Activated CD4-positive, alpha-beta memory T cell treated with anti-CD3 and anti-CD28 coated beads for 36 hours (primary cell): ENCODE measurements at regions not wholly inside any gene's neighbourhood (a gene's known extent, or its start where the extent isn't known, plus 50 kb on each side); places are given as distances from the start of the nearest gene placed in this dataset.
A peak's percentile ranks its signal among the peaks of the same experiment; 100 is the strongest.
"Not testable (repeated sequence)": the region's sequence is repeated elsewhere in the genome, so short reads cannot be mapped to it uniquely, and the experiment has no call there.

Source experiments
- CTCF ChIA-PET: fragments of 350-600 bp; sonication (Branson Sonifier 250); formaldehyde crosslinking; loops from one replicate; lab custom pipeline; 2021; ENCODE audit warnings: antibody characterized with exemption, inconsistent platforms; lab: Charles Lee
- POLR2A ChIA-PET: fragments of 350-600 bp; sonication (Branson Sonifier 250); formaldehyde crosslinking; loops from one replicate; lab custom pipeline; 2021; ENCODE audit warnings: antibody characterized with exemption; lab: Charles Lee
- DNase-seq: peaks from one replicate; pipeline ENCODE4 v3.0.0-alpha.2; 2020
- H3K27ac Mint-ChIP-seq: one replicate; pipeline ENCODE4 v1.8.0; 2021; ENCODE audit warnings: mixed read lengths
- H3K27me3 Mint-ChIP-seq: one replicate; pipeline ENCODE4 v1.8.0; 2021; ENCODE audit warnings: mixed read lengths
- H3K36me3 Mint-ChIP-seq: one replicate; pipeline ENCODE4 v1.8.0; 2021; ENCODE audit warnings: mixed read lengths
- H3K4me1 Mint-ChIP-seq: one replicate; pipeline ENCODE4 v1.8.0; 2021; ENCODE audit warnings: low read depth, mixed read lengths
- H3K4me3 Mint-ChIP-seq: one replicate; pipeline ENCODE4 v1.8.0; 2021; ENCODE audit warnings: mild to moderate bottlenecking, mixed read lengths
- H3K9me3 Mint-ChIP-seq: one replicate; pipeline ENCODE4 v1.8.0; 2021; ENCODE audit warnings: mixed read lengths
- intact Hi-C: fragments of 100-400 bp; cut with micrococcal nuclease; formaldehyde crosslinking; loops from one replicate; pipeline ENCODE4 v1.15.1; 2023

DNA sequence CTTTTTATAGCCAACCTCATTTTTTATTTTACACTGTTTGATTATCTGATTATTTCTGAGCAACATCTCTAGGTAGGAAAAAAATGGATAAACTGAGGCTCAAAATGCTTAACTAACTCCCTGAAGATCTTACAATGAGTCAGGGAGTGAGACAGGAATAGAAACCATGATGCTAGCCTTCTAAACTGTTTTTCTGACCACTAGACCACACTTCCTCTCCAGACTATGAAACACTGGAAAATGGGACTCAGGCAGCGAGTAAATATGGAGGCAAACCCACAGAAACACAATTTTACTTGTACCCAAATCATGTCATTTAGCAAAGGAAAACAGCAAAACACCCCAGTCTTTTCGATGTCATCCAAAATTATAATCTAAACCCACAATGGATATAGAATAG, 129.9 kb upstream of the ANKH start:
- CTCF ChIA-PET = interaction anchor here (0.5 to 7.5 kb wide), 6 partner anchors 16 to 353 kb away, joined by 3 to 171 read pairs (median 6); no protein-coding TSS in a partner anchor
- Mint-ChIP-seq H3K4me1 (peaks cover 6% of the 10 kb centered on the region), H3K9me3 (peaks cover 6% of the 10 kb centered on the region), H3K27ac (no peak overlapping the region), H3K27me3 (peaks cover 2% of the 10 kb centered on the region), H3K36me3 (no peaks in the 10 kb centered on the region), H3K4me3 (no peak overlapping the region)
- no peak for DNase-seq
- intact Hi-C loops = loop anchor here (5.0 kb wide), 2 partner anchors 294 to 639 kb away; no protein-coding TSS in a partner anchor
- POLR2A ChIA-PET = no interaction called here

DNA sequence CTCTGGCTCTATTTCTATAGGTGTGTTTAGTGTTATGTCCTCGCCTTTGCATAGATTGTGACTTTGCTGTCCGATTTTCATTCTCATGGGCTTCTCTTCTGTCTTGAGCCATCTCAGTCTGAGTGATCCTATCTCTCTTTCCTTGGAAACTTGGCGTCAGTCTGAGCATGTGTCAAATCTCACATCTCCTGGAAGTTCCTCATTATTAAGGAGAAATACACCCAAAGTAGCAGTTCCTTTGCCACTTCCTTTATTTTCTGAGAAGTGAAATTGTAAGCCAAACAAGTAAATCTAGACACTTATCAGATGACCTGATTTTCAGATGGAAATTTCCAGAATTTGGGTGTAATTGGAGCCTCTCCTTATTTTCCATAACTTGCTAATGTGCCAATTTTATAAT, 126.9 kb upstream of the ANKH start:
- Mint-ChIP-seq H3K27me3 (peaks cover 2% of the 10 kb centered on the region), H3K9me3 (peaks cover 6% of the 10 kb centered on the region), H3K27ac (no peak overlapping the region), H3K4me3 (no peak overlapping the region), H3K36me3 (no peaks in the 10 kb centered on the region), H3K4me1 (peaks cover 7% of the 10 kb centered on the region)
- intact Hi-C loops = loop anchor here (10.0 kb wide), 1 partner anchor 404 kb away; no protein-coding TSS in a partner anchor
- no peak for DNase-seq
- ChIA-PET POLR2A (no interaction called here), CTCF (no interaction called here)

DNA sequence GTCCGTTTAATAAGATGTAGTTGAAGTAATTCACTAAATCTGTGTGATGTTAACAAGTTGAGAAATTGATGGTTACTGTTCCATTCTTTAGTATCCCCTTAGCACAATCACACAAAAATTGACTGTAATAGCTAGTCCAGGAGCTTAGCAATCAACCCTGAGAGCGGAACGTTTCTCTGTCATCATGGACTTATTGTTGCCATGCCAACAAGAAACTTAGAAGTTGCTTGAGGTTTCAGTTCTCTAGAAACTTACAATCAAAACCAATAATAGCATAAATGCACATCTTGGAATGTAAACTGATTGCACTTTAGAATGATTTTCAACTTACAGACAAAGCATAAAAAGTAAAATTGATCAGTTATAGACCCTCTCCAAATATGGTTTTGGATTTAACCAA, 125.4 kb upstream of the ANKH start:
- ChIA-PET POLR2A (interaction anchor here (0.8 kb wide), 1 partner anchor 124 kb away, joined by 3 read pairs; no protein-coding TSS in a partner anchor), CTCF (no interaction called here)
- Mint-ChIP-seq H3K4me1 (peaks cover 21% of the 10 kb centered on the region), H3K27ac (no peak overlapping the region), H3K27me3 (no peaks in the 10 kb centered on the region), H3K9me3 (peaks cover 6% of the 10 kb centered on the region), H3K36me3 (no peaks in the 10 kb centered on the region), H3K4me3 (no peak overlapping the region)
- intact Hi-C loops = loop anchor here (10.0 kb wide), 1 partner anchor 402 kb away; no protein-coding TSS in a partner anchor
- DNase-seq = no peak

DNA sequence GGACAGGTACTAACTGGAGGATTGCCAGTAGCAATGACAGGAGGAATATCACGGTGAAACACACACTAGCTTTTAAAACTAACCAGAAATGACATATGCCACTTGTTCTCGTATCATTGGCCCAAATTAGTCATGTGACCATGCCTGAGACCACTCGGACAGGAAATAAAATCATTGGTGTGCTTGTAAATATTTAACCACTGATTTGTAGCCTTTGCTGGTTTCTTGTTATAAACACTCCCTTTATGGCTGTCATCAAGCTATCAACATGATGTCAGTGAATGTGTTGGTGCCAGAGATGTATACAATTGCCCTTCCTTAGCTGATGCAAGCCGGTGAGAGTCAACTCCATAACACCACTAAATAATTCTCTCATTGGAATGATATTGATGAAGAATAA, 123.7 kb upstream of the ANKH start:
- Mint-ChIP-seq H3K9me3 (peaks cover 6% of the 10 kb centered on the region), H3K36me3 (no peaks in the 10 kb centered on the region), H3K4me3 (no peak overlapping the region), H3K27me3 (no peaks in the 10 kb centered on the region), H3K27ac (no peak overlapping the region), H3K4me1 (peaks cover 15% of the 10 kb centered on the region)
- POLR2A ChIA-PET = interaction anchor here (1.1 kb wide), 1 partner anchor 75 kb away, joined by 3 read pairs; no protein-coding TSS in a partner anchor
- CTCF ChIA-PET = interaction anchor here (0.8 to 1.8 kb wide), 3 partner anchors 8 to 268 kb away, joined by 3 to 6 read pairs (median 4); no protein-coding TSS in a partner anchor
- intact Hi-C loops = loop anchor here (10.0 kb wide), 1 partner anchor 400 kb away; no protein-coding TSS in a partner anchor
- no peak for DNase-seq

DNA sequence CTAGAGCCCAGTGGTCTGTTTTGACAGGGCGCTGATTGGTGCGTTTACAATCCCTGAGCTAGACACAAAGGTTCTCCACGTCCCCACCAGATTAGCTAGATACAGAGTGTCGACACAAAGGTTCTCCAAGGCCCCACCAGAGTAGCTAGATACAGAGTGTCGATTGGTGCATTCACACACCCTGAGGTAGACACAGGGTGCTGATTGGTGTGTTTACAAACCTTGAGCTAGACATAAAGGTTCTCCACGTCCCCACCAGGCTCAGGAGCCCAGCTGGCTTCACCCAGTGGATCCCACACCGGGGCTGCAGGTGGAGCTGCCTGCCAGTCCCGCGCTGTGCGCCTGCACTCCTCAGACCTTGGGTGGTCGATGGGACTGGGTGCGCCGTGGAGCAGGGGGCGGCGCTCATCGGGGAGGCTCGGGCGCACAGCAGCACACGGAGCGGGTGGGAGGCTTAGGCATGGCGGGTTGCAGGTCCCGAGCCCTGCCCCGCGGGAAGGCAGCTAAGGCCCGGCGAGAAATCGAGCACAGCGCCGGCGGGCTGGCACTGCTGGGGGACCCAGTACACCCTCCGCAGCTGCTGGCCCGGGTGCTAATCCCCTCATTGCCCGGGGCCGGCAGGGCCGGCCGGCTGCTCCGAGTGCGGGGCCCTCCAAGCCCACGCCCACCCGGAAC, 122.0 kb upstream of the ANKH start:
- intact Hi-C loops = loop anchor here (2.0 to 10.0 kb wide), 5 partner anchors 47 to 579 kb away; no protein-coding TSS in a partner anchor
- H3K27me3 Mint-ChIP-seq, H3K9me3 Mint-ChIP-seq, H3K36me3 Mint-ChIP-seq: not testable (repeated sequence)
- CTCF ChIA-PET = interaction anchor here (1.1 to 2.2 kb wide), 9 partner anchors 9 to 308 kb away, joined by 3 to 10 read pairs (median 6); partner anchors contain the start of gene ANKH
- Mint-ChIP-seq H3K4me1 (peaks cover 15% of the 10 kb centered on the region), H3K4me3 (peak overlapping the region; percentile 71), H3K27ac (peak overlapping the region; percentile 71)
- peak; percentile 11 for DNase-seq
- POLR2A ChIA-PET = interaction anchor here (0.6 to 1.9 kb wide), 4 partner anchors 9 to 124 kb away, joined by 3 to 6 read pairs (median 6); no protein-coding TSS in a partner anchor

DNA sequence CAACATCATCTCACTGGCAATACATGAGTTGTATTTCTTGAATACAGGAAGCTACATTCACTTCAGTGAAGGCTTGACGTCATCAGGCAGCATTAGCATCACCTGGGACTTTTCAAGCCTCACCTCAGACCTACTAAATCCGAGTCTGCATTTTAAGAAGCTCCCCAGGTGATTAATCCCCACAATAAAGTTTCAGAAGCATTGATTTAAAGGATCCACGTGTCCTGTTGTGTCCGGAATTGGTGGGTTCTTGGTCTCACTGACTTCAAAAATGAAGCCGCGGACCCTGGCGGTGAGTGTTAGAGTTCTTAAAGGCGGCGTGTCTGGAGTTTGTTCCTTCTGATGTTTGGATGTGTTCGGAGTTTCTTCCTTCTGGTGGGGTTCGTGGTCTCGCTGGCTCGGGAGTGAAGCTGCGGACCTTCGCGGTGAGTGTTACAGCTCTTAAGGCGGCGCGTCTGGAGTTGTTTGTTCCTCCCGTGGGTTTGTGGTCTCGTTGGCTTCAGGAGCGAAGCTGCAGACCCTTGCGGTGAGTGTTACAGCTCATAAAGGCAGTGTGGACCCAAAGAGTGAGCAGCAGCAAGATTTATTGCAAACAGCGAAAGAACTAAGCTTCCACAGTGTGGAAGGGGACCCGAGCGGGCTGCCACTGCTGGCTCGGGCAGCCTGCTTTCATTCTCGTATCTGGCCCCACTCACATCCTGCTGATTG, 121.3 kb upstream of the ANKH start:
- intact Hi-C loops = loop anchor here (1.0 to 10.0 kb wide), 7 partner anchors 46 to 578 kb away; partner anchors contain the start of gene ANKH
- not testable (repeated sequence) for H3K9me3 Mint-ChIP-seq, H3K27me3 Mint-ChIP-seq, H3K36me3 Mint-ChIP-seq
- ChIA-PET POLR2A (interaction anchor here (0.6 to 1.9 kb wide), 7 partner anchors 10 to 317 kb away, joined by 3 to 6 read pairs (median 3); no protein-coding TSS in a partner anchor), CTCF (interaction anchor here (0.6 to 2.2 kb wide), 15 partner anchors 9 to 309 kb away, joined by 3 to 10 read pairs (median 5); partner anchors contain the start of gene ANKH)
- DNase-seq = peak; percentile 79
- H3K4me3 Mint-ChIP-seq = peak overlapping the region; percentile 71
- H3K4me1 Mint-ChIP-seq = peaks cover 15% of the 10 kb centered on the region
- H3K27ac Mint-ChIP-seq = peak overlapping the region; percentile 71

DNA sequence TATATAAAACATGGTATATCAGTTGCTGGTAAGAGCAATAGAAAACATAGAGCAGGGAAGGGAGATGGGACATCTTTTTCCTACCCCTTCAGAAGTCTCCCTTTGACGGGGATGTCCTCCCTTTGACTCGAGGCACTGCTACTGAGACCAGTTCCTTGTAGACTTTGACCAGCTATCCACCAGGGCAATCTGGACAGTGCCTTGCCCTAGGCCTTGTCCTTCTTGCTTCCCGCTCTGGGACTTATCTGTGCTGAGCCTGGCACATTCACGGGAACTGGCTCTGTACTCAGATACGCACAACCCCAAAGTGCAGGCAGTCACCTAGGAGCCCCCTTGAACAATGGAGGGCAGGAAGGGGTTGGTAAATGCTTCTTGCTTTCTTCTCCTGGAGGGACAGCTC, 116.6 kb upstream of the ANKH start:
- POLR2A ChIA-PET = no interaction called here
- Mint-ChIP-seq H3K4me3 (no peak overlapping the region), H3K9me3 (no peaks in the 10 kb centered on the region), H3K27ac (no peak overlapping the region), H3K4me1 (peaks cover 26% of the 10 kb centered on the region), H3K36me3 (no peaks in the 10 kb centered on the region), H3K27me3 (no peaks in the 10 kb centered on the region)
- intact Hi-C loops = no loop called here
- no peak for DNase-seq
- CTCF ChIA-PET = interaction anchor here (1.2 kb wide), 1 partner anchor 260 kb away, joined by 4 read pairs; no protein-coding TSS in a partner anchor

DNA sequence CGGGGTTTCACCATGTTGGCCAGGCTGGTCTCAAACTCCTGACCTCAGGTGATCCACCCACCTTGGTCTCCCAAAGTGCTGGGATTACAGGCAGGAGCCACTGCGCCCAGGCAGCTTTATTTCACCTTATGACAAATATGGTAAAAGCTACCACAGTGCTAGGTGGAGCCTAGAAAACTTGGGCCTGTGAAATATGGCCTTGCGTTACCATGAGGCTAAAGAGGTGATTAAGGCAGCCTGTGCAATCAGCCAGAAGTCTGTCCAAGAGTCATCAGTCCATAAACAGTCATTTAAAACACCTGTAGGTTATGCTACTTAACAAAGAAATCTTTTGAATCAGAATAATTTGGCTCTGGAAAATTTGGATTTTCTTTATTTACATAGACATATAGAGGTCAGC, 114.8 kb upstream of the ANKH start:
- intact Hi-C loops = no loop called here
- CTCF ChIA-PET = no interaction called here
- no peak for DNase-seq
- no peaks in the 10 kb centered on the region for H3K9me3 Mint-ChIP-seq
- H3K36me3 Mint-ChIP-seq = no peaks in the 10 kb centered on the region
- H3K27ac Mint-ChIP-seq = no peak overlapping the region
- H3K4me1 Mint-ChIP-seq = peaks cover 14% of the 10 kb centered on the region
- H3K4me3 Mint-ChIP-seq = no peak overlapping the region
- POLR2A ChIA-PET = interaction anchor here (1.1 kb wide), 1 partner anchor 61 kb away, joined by 3 read pairs; no protein-coding TSS in a partner anchor
- no peaks in the 10 kb centered on the region for H3K27me3 Mint-ChIP-seq

DNA sequence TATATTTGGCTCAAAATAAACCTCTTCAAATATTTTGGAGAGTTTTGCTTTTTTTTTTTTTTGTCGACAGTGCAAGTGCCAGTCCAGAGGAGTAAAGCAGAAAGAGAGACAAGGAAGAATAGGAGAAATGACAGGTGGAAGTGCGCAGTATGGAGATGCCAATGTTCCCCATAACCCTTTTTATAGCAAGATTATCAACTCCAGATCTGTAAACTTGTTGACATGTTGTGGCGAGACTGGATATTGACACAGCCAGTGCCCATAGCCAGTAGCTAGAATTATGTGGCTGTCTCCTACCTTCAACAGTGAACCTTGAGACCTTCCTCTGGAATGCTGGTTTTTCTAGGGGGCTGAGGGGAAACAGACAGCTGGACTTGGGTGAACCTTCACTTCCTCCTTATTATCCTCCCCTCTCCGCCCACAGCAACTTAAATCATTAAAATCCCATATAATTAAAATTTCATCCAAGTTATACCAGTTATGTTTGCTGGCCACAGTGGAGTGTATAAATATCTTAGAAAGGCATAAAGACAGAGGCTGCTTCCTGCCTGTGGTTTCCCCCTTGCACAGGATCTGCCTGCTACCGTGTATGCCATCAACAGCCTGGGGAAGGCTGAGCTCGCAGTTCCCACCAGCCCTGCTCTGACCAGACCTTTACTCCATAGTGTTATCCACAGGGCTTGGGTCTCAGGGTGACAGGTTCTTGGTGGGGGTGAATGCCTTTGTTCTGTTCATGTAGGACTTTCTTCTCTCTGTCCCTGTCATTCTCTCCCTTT, 112.3 kb upstream of the ANKH start:
- Mint-ChIP-seq H3K36me3 (no peaks in the 10 kb centered on the region), H3K9me3 (no peaks in the 10 kb centered on the region), H3K4me3 (no peak overlapping the region), H3K27me3 (no peaks in the 10 kb centered on the region), H3K27ac (no peak overlapping the region), H3K4me1 (peaks cover 16% of the 10 kb centered on the region)
- DNase-seq = peak; percentile 27
- intact Hi-C loops = no loop called here
- POLR2A ChIA-PET = no interaction called here
- CTCF ChIA-PET = interaction anchor here (0.8 to 1.0 kb wide), 2 partner anchors 9 to 113 kb away, joined by 3 to 4 read pairs; no protein-coding TSS in a partner anchor

DNA sequence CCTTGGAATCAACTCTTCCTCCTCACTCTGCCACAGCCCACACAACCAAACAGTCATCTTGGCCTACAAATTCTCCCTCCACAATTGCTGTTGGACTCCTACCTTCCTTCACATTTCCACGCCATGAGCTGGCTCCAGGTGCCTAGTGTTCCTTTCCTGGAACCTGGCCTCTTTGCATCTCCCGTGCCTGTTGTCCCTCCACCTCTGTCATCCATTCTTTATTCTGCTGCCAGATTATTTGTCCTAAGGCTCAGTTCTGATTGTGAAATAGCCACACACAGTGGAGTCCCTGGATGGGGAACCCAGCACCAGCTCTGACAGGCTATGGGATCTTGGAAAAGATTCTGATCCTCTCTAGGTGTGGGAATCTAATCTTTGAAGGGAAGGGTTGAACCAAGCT, 109.1 kb upstream of the ANKH start:
- Mint-ChIP-seq H3K27ac (no peak overlapping the region), H3K36me3 (no peaks in the 10 kb centered on the region), H3K4me3 (no peak overlapping the region), H3K27me3 (no peaks in the 10 kb centered on the region), H3K9me3 (no peaks in the 10 kb centered on the region), H3K4me1 (peaks cover 16% of the 10 kb centered on the region)
- ChIA-PET POLR2A (no interaction called here), CTCF (interaction anchor here (1.2 kb wide), 1 partner anchor 13 kb away, joined by 3 read pairs; no protein-coding TSS in a partner anchor)
- DNase-seq = no peak
- intact Hi-C loops = no loop called here

DNA sequence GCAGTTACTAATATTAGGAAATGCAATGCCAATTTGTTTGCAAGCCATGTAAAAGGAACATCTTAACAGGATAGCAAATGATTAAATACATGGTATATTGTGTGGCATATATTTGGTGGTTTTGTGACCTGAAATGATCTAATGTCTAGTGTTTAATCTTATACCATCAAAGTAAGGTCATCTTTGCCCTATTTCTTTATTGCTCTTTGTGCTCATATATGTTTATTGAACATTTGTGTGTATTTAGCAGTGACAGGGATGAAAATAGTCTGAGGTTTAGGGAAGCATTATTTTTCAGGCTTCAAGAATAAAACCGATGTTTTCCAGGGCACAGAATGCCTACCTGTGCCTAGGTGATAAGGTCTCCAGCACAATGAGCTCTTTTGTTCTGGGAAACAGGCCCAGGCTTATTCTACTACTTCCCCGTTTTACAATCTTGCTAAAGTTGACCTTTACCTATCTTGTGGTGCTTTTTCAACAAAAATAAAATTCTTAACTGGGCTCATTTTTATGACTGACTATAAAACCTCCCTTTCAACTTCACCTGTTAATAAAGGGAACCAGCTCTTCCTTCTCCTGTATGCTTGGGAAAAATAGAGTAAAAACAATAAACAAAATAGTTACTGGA, 105.6 kb upstream of the ANKH start:
- H3K9me3 Mint-ChIP-seq = no peaks in the 10 kb centered on the region
- ChIA-PET POLR2A (no interaction called here), CTCF (interaction anchor here (1.6 kb wide), 1 partner anchor 26 kb away, joined by 3 read pairs; no protein-coding TSS in a partner anchor)
- intact Hi-C loops = no loop called here
- no peak overlapping the region for H3K4me3 Mint-ChIP-seq
- no peak for DNase-seq
- no peak overlapping the region for H3K27ac Mint-ChIP-seq
- no peaks in the 10 kb centered on the region for H3K27me3 Mint-ChIP-seq
- H3K4me1 Mint-ChIP-seq = peaks cover 2% of the 10 kb centered on the region
- H3K36me3 Mint-ChIP-seq = no peaks in the 10 kb centered on the region
